Erythroblast (primary cell): ENCODE measurements at regions not wholly inside any gene's neighbourhood (a gene's known extent, or its start where the extent isn't known, plus 50 kb on each side); places are given as distances from the start of the nearest gene placed in this dataset.

Source experiments
- DNase-seq, 2 experiments: peaks; one replicate each; lab custom pipeline; 2025; lab: John Stamatoyannopoulos, UW
- GATA1 ChIP-seq: IDR thresholded peaks from 2 replicates; pipeline ENCODE4 v1.6.1; 2011; ENCODE audit warnings: low read depth, mild to moderate bottlenecking, control low read depth, low read length, moderate library complexity
- POLR2A ChIP-seq: IDR thresholded peaks from 2 replicates; pipeline ENCODE4 v1.6.1; 2011; ENCODE audit warnings: mild to moderate bottlenecking, low read length

DNA sequence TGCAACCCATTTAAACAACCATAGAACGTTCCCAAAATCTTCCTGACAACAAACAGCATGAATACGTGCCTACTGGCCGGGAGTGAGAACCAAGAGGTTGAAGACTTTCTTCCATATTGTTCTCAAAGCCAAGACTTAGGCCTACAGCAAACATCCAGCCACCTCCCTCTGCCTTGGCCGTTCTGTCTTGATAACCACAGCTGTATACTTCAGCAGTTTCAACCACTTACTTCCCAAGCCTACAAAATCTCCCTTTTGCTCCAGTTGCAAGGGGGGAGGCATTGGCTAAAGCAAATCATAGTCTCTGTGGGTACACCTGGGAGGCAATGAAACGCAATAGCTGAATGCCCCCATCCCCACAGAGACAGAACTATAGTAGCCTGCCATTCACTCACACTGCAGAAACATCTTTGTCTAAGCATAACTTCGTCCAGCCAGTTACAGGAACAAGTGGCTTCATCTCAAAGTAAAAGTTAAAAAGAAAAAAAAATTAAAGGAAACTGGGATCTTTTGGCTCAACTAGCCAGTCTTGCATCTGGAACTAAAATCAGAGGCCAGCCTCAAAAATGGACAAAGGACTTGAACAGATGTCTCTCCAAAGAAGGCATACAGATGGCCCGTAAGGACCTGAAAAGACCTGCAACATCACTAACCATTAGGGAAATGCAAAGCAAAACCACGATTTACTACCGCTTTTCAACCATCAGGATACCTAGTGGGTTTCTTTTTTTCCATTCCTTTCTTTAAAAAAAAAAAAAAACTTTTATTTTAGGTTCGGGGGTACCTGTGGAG lies 186.0 kb downstream of the PSMG1 start:
- TF ChIP-seq POLR2A = no peak
- no peak for TF ChIP-seq GATA1
- no peak for DNase-seq

DNA sequence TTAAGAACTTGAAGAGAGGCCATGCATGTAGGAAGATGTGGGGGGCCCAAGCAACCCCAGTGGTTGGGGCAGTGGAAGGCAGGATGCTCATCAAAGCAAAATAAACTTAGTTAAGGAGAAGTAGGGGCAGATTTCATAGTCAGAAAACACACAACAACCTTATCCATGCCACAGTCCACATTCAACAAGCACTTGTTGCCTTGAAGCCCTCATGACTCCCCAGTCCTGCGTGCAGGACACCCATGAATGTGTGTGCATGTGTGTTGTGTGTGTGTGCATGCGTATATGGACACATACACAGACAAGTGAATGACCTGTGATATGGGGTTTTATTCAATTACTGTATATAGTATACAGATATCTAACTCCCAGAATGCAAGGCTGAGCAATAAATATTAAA lies 186.9 kb downstream of the PSMG1 start:
- TF ChIP-seq GATA1 (no peak), POLR2A (no peak)
- no peak for DNase-seq

DNA sequence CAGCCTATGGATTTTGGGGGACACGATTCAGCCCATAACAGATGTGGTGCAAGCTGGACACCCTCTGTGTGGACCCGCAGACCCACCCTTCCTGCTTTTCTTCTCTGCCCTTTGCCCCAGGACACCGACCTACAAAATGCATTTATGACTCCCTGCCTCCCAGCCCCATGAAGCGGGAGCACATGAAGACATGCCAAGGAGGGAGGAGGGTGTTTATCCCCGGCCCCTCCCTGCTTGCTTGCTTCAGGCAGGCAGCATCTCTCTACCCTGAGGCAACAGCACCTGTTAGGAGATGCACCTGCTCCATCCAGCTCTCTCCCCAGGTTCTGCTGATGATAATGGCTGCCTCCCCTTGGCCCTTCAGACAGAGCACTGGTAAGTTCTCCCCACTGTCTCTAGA lies 187.5 kb downstream of the PSMG1 start:
- DNase-seq = no peak
- TF ChIP-seq GATA1 (no peak), POLR2A (no peak)

DNA sequence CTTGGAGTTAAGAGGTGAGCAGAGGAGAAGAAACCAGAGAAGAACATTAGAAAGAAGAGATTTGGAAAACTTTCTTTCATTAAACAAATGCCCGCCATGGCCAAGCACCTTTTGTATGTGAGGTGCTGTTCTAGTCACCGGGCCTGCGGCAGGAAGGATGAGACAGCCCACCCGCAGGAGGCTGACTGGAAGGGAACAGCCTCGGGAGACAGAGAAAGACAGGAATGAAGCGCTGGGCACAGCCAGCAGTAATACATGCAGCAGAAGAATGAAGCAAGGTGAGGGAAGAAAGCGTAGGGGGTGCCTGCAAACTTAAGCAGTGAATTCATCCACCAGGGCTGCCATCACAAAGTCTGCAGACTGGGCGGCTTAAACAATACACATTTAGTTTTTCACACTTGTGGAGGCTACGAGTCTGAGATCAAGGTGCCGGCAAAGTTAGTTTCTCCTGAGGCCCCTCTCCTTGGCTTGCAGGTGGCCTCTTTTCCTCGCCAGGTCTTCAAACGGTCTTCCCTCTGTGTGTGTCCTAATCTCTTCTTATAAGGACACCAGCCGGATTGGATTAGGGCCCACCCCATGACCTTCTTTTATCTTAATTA lies 188.1 kb downstream of the PSMG1 start:
- TF ChIP-seq GATA1 (no peak), POLR2A (no peak)

DNA sequence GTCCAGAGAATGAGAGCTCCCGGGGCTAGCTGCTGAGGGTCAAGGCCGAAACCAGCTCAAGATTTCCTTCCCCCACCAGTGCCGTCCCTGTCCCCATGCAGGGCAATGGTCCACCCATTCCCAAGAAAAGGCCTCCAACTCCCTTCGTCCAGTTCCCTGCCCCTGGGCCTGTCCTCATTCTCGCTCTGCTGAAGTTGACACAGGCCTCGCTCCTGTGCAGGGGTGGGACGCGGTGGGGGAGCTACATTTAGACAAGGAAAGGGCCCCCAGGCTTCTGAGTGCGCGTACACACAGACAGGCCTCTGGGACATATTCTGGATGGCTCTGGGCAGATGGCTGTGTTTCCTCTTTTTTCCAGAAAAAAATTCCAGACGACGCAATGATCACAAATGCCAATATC lies 188.3 kb downstream of the ETS2 start:
- DNase-seq = no peak
- TF ChIP-seq GATA1 (no peak), POLR2A (no peak)

More for the DNA sequence above, 188.1 kb downstream of the PSMG1 start:
- no peak for DNase-seq

DNA sequence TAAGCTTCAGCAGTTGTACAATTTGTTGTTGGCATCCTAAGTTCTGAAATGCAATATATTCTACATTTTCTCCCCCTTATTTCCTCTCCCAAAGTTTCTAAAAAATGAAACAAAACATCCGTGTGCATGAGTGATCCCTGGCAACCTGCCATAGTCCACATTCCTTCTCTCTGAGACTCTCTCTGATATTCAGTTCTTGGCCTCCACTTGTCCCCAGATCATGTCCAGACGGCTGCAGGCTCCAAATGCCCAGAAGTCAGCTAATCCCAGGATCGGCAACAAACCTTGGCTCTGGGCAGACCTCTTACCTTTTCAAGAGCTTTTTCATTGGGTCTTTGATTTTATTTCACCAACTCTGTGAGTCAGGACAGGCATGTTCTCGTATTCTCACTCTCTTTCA lies 187.8 kb downstream of the ETS2 start:
- TF ChIP-seq GATA1 = no peak
- no peak for DNase-seq

DNA sequence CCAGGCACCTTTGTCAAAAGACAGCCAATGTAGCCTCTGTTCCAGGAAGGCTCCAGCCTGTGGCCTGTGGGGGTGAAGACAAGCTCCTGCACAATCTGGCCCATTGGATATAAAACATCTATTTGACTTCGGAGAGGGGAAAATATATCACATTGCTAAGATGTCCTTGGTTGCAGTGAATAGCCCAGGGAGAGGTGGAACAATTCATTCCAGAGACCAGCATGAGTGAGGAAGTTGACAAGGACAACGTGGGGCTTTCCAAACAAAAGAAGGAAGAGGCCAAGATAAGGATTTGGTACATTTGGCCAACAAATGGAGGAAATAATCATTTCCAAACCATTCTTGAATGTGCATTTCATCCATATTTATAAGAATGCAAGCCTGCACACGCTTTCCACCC lies 187.0 kb downstream of the ETS2 start:
- no peak for DNase-seq
- TF ChIP-seq POLR2A (no peak), GATA1 (no peak)

DNA sequence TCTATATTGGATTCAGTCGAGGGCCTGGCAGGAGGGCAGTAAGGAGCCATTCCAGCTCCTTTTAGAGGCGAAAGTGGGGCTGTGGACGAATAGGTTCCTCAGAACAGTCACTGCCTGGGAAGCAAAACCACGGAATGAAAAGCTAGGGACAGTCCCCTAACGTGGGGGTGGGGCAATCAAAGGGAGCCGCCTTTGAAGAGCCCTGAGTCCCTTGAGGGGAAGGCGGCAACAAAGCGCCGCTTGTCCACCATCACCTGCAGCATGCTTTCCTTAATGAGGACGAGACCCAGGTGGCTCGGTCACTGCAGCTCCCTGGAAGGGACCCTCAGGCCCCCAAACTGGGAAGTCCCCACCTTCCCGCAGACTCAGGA lies 184.7 kb downstream of the ETS2 start:
- no peak for TF ChIP-seq GATA1
- no peak for TF ChIP-seq POLR2A
- no peak for DNase-seq

DNA sequence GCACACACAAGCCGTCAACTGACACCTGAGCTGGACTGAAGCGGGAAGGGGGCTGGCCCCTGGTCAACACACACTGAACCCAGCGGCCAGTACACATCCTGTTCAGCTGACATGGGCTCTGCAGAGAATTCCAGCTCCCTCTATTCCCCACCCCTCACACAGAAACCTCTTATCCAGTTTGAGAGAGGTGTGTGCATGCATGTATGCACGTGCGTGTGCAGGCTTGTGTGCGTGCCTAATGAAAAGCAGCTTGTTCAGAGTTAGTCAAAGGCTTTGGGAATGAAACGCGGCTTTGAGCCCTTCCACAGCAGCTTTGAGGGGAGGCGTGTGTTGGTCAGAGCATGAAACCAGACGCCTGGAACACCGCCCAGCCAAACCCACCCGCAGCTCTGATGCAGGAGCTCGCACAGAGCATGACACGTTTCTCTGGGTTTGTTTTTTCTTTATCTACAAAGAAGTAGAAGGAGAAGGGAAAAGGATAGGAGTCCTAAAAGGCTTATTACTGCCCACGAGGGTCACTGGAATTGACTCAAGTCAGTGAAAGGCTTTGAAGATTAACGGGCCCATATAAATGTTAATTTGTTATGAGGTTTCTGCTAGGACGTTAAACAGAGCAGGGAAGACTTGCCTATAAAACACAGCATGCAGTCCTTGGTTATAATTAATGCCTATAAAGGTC lies 184.2 kb downstream of the ETS2 start:
- TF ChIP-seq POLR2A (no peak), GATA1 (no peak)

DNA sequence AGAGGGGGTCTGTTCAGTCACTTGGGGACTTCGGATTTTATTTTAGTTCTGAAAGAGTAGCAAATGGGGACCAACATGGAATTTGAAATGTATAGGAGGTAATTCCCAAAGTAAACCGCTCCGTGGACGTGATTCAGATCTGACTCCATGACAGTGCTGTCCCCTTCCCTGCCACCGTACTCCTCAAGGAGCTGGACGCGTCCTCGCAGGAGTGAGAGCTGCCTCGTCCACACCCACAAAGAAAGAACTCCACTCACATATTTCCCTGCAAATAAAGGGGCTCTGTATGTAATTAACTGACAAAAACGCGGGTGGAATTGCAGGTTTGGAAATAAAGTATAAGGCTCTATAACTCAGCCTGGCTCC lies 183.6 kb downstream of the ETS2 start:
- no peak for DNase-seq
- TF ChIP-seq POLR2A (no peak), GATA1 (no peak)

More for the DNA sequence above, 184.2 kb downstream of the ETS2 start:
- DNase-seq = peak; percentile 18 to 26

DNA sequence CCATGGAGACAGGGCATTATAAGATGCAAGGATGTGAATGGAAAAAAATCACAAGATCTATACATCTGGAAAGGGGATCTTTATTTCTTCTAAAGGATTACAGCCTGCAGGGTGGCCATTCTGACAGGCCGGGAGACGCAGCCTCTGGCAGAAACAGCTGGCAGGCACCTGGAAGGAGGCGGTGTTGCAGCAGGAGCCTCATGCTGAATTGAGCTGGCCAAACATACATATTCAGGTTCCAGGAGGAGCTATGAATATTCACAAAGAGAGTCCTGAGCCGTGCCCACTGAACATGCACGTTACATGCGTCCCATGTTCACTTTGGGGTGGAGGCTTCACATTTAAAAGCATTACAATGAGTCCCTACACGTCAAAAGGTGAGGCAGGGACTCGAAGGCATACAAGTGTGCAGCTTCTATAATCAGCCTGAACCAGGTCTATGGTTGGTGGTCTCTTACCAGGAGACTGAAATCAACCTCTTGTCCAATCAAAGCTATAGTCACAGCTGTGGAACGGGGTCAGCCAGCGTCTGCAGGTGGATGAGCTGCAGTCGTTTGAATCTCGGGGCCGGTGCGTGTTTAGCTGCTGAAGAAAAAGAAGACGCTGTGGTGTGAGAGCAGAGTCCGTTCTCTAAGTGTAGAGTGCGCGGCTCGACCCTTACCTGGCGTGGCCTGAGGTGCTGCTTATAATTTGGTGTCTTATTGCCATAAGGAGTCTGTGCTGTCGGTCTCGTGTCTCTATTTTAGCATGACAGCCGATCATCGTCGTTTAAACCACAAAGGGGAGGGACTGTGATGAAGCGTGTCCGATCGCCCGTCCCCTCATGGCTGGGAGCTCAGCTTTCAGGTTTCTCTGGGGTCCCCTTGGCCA lies 183.0 kb downstream of the ETS2 start:
- TF ChIP-seq POLR2A (no peak), GATA1 (no peak)
- DNase-seq = no peak

DNA sequence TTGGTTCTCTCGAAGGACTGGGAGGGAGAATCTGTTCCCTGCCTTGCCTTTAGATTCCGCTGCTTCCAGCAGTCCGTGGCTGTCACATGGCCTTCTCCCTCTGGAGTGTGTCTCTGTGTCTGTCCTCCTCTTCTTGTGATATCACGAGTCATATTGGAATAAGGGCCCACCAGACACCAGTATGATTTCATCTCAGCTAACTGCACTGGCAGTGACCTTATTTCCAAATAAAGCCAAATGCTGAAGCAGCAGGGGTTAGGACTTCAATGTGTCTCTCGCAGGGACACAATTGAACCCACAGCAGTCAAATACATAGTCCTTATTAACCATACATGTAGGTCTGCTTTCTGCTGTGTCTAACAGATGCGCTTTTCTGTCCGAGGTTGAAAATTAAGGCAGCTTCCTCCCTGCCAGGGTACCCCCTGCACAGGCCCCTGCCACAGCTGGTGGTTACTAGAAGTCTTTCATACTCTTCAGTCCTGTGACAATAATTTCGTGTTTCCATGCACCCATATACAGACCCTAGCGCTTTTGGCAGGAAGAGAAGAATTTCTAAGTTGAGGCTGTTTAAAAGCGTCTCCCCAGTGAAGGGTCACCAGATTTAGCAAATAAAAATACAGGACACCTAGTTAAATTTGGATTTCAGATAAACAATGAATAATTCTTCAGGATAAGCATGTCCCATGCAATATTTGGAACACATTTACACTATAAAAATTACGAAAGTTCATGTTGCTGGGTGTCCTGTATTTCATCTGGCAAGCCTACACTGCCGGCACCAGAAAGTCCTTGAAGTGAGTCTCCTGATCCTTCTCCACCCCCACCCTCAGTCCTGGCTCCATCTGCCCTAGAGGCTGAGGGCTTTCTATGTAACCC lies 182.1 kb downstream of the ETS2 start:
- peak; percentile 18 to 28 for DNase-seq
- TF ChIP-seq POLR2A = no peak
- no peak for TF ChIP-seq GATA1

DNA sequence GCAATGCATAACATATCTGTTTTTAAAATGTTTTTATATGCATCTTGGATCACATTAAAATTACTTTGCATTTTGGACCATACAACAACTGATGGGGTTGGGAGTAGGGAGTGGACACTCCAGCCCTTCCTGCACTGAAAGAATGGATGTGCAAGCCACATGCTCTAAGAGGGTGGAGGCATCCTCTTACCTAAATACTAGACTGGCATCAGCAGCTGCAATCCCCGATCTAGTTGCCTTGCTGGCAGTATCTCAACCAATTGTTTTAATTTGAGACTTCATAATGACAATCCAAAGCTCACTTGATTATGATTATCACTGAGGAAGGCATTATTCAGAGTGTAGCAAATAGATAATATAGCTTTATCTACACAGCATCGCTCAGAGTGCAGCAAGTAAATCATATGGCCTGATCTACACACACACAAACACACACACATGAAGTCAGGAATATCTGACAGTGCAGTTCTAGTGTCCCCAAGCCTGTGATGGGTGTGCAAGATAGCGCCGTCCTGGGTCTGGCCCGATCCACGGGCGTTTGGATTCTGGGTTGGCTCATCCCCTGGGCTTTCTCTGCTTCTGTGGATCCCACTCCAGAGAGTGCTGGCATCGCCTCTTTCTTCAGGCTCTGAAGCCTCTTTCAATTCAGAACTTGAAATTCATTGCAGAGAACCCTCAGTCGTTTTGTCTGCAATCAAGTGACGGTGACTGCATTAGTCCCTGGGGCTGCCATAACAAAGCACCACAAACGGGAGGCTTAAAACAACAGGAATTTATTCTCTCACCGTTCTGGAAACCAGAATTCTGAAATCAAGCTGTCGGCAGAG lies 181.3 kb downstream of the ETS2 start:
- TF ChIP-seq POLR2A = no peak
- TF ChIP-seq GATA1 = no peak
- peak; percentile 22 to 51 for DNase-seq
